Liver (tissue), 3 donors: ENCODE measurements at regions not wholly inside any gene's neighbourhood (a gene's known extent, or its start where the extent isn't known, plus 50 kb on each side); places are given as distances from the start of the nearest gene placed in this dataset.

ENCODE experiments used
- CTCF ChIP-seq: fragments of 150-350 bp; IDR thresholded peaks from 2 replicates; pipeline ENCODE4 v1.5.1; 2017; ENCODE audit warnings: improper control_type of control experiment, low read depth, low read length; ENCODE audit not compliant: missing input control
- EGR1 ChIP-seq, 2 donors: IDR thresholded peaks; 2 replicates each; pipeline ENCODE4 v1.6.1; 2016 to 2018; ENCODE audit warnings: antibody characterized with exemption in 2 of 2, low read depth in 2 of 2
- TAF1 ChIP-seq: conservative IDR thresholded peaks from 2 replicates; pipeline ENCODE4 v1.6.1; 2016; ENCODE audit warnings: antibody characterized with exemption, mild to moderate bottlenecking
- TF ChIP-seq, protein P1 (sequence below): IDR thresholded peaks from 2 replicates; pipeline ENCODE4 v1.6.1; 2016; ENCODE audit warnings: antibody characterized with exemption, mild to moderate bottlenecking
- donor health status: healthy.
- donor health status: healthy.

DNA sequence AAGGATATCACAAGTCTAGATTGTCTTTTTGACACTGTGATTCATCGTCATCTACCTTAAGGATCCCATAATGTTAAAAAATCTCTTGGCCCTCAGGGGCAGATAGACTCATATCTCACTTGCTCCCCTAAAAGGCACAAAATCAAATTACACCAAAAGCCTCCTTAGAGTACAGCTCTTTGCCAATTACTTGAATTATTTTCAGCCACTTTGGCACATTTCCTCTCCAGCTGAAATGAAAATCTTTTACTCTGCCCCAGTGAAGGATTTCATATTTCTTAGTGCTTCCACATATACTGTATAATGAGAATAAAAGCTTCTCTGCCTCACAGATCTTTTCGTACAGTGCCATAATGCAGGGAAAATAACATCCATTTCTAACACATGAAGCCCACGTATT lies 190.7 kb upstream of the GBE1 start:
- TF ChIP-seq CTCF (no peak), EGR1 (IDR thresholded peaks at IDR 0.05; ENCODE audit: low read depth in 2 of 2) (no peak), TAF1 (no peak)
- TF ChIP-seq, protein P1, sequence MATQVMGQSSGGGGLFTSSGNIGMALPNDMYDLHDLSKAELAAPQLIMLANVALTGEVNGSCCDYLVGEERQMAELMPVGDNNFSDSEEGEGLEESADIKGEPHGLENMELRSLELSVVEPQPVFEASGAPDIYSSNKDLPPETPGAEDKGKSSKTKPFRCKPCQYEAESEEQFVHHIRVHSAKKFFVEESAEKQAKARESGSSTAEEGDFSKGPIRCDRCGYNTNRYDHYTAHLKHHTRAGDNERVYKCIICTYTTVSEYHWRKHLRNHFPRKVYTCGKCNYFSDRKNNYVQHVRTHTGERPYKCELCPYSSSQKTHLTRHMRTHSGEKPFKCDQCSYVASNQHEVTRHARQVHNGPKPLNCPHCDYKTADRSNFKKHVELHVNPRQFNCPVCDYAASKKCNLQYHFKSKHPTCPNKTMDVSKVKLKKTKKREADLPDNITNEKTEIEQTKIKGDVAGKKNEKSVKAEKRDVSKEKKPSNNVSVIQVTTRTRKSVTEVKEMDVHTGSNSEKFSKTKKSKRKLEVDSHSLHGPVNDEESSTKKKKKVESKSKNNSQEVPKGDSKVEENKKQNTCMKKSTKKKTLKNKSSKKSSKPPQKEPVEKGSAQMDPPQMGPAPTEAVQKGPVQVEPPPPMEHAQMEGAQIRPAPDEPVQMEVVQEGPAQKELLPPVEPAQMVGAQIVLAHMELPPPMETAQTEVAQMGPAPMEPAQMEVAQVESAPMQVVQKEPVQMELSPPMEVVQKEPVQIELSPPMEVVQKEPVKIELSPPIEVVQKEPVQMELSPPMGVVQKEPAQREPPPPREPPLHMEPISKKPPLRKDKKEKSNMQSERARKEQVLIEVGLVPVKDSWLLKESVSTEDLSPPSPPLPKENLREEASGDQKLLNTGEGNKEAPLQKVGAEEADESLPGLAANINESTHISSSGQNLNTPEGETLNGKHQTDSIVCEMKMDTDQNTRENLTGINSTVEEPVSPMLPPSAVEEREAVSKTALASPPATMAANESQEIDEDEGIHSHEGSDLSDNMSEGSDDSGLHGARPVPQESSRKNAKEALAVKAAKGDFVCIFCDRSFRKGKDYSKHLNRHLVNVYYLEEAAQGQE: no peak
